Mesothelial cell of epicardium (in vitro differentiated cells): ENCODE measurements at regions not wholly inside any gene's neighbourhood (a gene's known extent, or its start where the extent isn't known, plus 50 kb on each side); places are given as distances from the start of the nearest gene placed in this dataset.

Experiments
- DNase-seq, 2 experiments: peaks; one replicate each; pipeline ENCODE4 v3.0.0; 2021; ENCODE audit warnings: low spot score in 2 of 2; ENCODE audit not compliant: unreplicated experiment in 2 of 2
- H3K27ac Mint-ChIP-seq: 2 replicates; pipeline ENCODE4 v1.8.0; 2021; ENCODE audit warnings: mixed read lengths
- H3K27me3 Mint-ChIP-seq: 2 replicates; pipeline ENCODE4 v1.8.0; 2021; ENCODE audit warnings: low read depth, mixed read lengths
- H3K36me3 Mint-ChIP-seq: 2 replicates; pipeline ENCODE4 v1.8.0; 2021; ENCODE audit warnings: mixed read lengths
- H3K4me1 Mint-ChIP-seq: 2 replicates; pipeline ENCODE4 v1.8.0; 2021; ENCODE audit warnings: mixed read lengths
- H3K4me3 Mint-ChIP-seq: 2 replicates; pipeline ENCODE4 v1.8.0; 2021; ENCODE audit warnings: mild to moderate bottlenecking, moderate library complexity, mixed read lengths
- H3K9me3 Mint-ChIP-seq: 2 replicates; pipeline ENCODE4 v1.8.0; 2021; ENCODE audit warnings: mixed read lengths
- CTCF ChIP-seq: fragments of 200-600 bp; sonication (generic); IDR thresholded peaks from one replicate; pipeline ENCODE4 v1.5.0; 2021; ENCODE audit warnings: antibody characterized with exemption; ENCODE audit not compliant: unreplicated experiment

GRCh38 chr7:149714081-149714909 lies 59.1 kb downstream of the ZNF467 start:
- peaks cover 25% of the 10 kb centered on the region for H3K9me3 Mint-ChIP-seq
- TF ChIP-seq CTCF: no peak
- peak overlapping the region; percentile 69 for H3K4me3 Mint-ChIP-seq
- peak; percentile 89 to 93 for DNase-seq
- H3K4me1 Mint-ChIP-seq: peaks cover 19% of the 10 kb centered on the region
- no peaks in the 10 kb centered on the region for H3K27me3 Mint-ChIP-seq
- H3K36me3 Mint-ChIP-seq: peaks cover 22% of the 10 kb centered on the region
- H3K27ac Mint-ChIP-seq: no peak overlapping the region

GRCh38 chr7:149713731-149714068 lies 59.7 kb downstream of the ZNF467 start:
- Mint-ChIP-seq H3K27ac (no peak overlapping the region), H3K9me3 (peaks cover 28% of the 10 kb centered on the region), H3K36me3 (peaks cover 19% of the 10 kb centered on the region), H3K4me3 (peak overlapping the region; percentile 69), H3K4me1 (peaks cover 19% of the 10 kb centered on the region), H3K27me3 (no peaks in the 10 kb centered on the region)
- peak in 1 of 2 experiments; percentile 37 for DNase-seq
- no peak for TF ChIP-seq CTCF

GRCh38 chr7:149713061-149713730 lies 60.2 kb downstream of the ZNF467 start:
- H3K9me3 Mint-ChIP-seq: peaks cover 31% of the 10 kb centered on the region
- H3K4me3 Mint-ChIP-seq: peak overlapping the region; percentile 60
- no peak for TF ChIP-seq CTCF
- peak in 1 of 2 experiments; percentile 19 for DNase-seq
- peaks cover 17% of the 10 kb centered on the region for H3K36me3 Mint-ChIP-seq
- peaks cover 19% of the 10 kb centered on the region for H3K4me1 Mint-ChIP-seq
- H3K27me3 Mint-ChIP-seq: no peaks in the 10 kb centered on the region
- H3K27ac Mint-ChIP-seq: no peak overlapping the region

- H3K36me3 Mint-ChIP-seq: peaks cover 15% of the 10 kb centered on the region
- TF ChIP-seq CTCF: no peak
- peak in 1 of 2 experiments; percentile 13 for DNase-seq
Measured at GRCh38 chr7:149708026-149708425, 65.4 kb downstream of the ZNF467 start.

GRCh38 chr7:149707448-149707886 lies 65.9 kb downstream of the ZNF467 start:
- TF ChIP-seq CTCF: no peak
- Mint-ChIP-seq H3K36me3 (peaks cover 15% of the 10 kb centered on the region), H3K27ac (no peak overlapping the region), H3K4me3 (no peak overlapping the region), H3K4me1 (no peaks in the 10 kb centered on the region), H3K9me3 (peaks cover 25% of the 10 kb centered on the region), H3K27me3 (no peaks in the 10 kb centered on the region)
- DNase-seq: peak in 1 of 2 experiments; percentile 3

More at GRCh38 chr7:149708026-149708425, 65.4 kb downstream of the ZNF467 start:
- H3K27ac Mint-ChIP-seq: no peak overlapping the region
- H3K4me1 Mint-ChIP-seq: no peaks in the 10 kb centered on the region
- peaks cover 31% of the 10 kb centered on the region for H3K9me3 Mint-ChIP-seq
- no peaks in the 10 kb centered on the region for H3K27me3 Mint-ChIP-seq
- H3K4me3 Mint-ChIP-seq: no peak overlapping the region
